SKM-1 treated with dmso at 0.1 percent for 144 hours (cell line): ENCODE measurements at regions not wholly inside any gene's neighbourhood (a gene's known extent, or its start where the extent isn't known, plus 50 kb on each side); places are given as distances from the start of the nearest gene placed in this dataset.
"Not testable (repeated sequence)": the region's sequence is repeated elsewhere in the genome, so short reads cannot be mapped to it uniquely, and the experiment has no call there.

ENCODE experiments used
- DNase-seq: peaks from one replicate; lab custom pipeline; 2025; ENCODE audit not compliant: unreplicated experiment; lab: John Stamatoyannopoulos, UW

GRCh38 chrX:131696989-131697388 is 153.1 kb downstream of the OR13H1 start:
- DNase-seq: not testable (repeated sequence)

GRCh38 chrX:131703646-131704045 is 159.8 kb downstream of the OR13H1 start:
- DNase-seq: no peak

GRCh38 chrX:131704136-131704695 is 160.3 kb downstream of the OR13H1 start:
- no peak for DNase-seq

GRCh38 chrX:131709553-131709952 is 165.7 kb downstream of the OR13H1 start:
- DNase-seq: no peak

GRCh38 chrX:131711478-131711867 is 167.6 kb downstream of the OR13H1 start:
- DNase-seq: no peak

GRCh38 chrX:131723646-131724045 is 179.8 kb downstream of the OR13H1 start:
- no peak for DNase-seq

- DNase-seq: no peak
These were observed 180.4 kb downstream of the OR13H1 start for GRCh38 chrX:131724292-131724691.

- DNase-seq: peak; percentile 34
These were observed 181.3 kb downstream of the OR13H1 start for GRCh38 chrX:131725001-131725654.

- no peak for DNase-seq
These were observed 183.9 kb downstream of the OR13H1 start for GRCh38 chrX:131727778-131728177.

- no peak for DNase-seq
These were observed 184.6 kb downstream of the OR13H1 start for GRCh38 chrX:131728295-131729145.

- no peak for DNase-seq
These were observed 185.4 kb downstream of the OR13H1 start for GRCh38 chrX:131729295-131729694.

GRCh38 chrX:131734621-131735020 is 190.7 kb downstream of the OR13H1 start:
- DNase-seq: no peak

- no peak for DNase-seq
These were observed 191.3 kb downstream of the OR13H1 start for GRCh38 chrX:131735127-131735526.

- DNase-seq: peak; percentile 47
These were observed 195.9 kb downstream of the OR13H1 start for GRCh38 chrX:131739823-131740222.

GRCh38 chrX:131741103-131741581 is 197.3 kb downstream of the OR13H1 start:
- no peak for DNase-seq

GRCh38 chrX:131745942-131746489 is 202.1 kb downstream of the OR13H1 start:
- no peak for DNase-seq

- no peak for DNase-seq
These were observed 202.7 kb downstream of the OR13H1 start for GRCh38 chrX:131746491-131746968.

- DNase-seq: no peak
These were observed 203.3 kb downstream of the OR13H1 start for GRCh38 chrX:131747173-131747572.

- no peak for DNase-seq
These were observed 208.8 kb downstream of the OR13H1 start for GRCh38 chrX:131752493-131753198.

- no peak for DNase-seq
These were observed 218.9 kb downstream of the OR13H1 start for GRCh38 chrX:131762802-131763234.

- no peak for DNase-seq
These were observed 219.8 kb downstream of the OR13H1 start for GRCh38 chrX:131763674-131764073.
